Esophagus muscularis mucosa (tissue), 4 donors: ENCODE measurements at regions not wholly inside any gene's neighbourhood (a gene's known extent, or its start where the extent isn't known, plus 50 kb on each side); places are given as distances from the start of the nearest gene placed in this dataset.

Source experiments
- DNase-seq: peaks from one replicate; pipeline ENCODE4 v3.0.0-alpha.2; 2017; ENCODE audit errors: extremely low spot score
- H3K27ac ChIP-seq, 4 donors: fragments of 200-600 bp; sonication (generic); replicated peaks in 1 of 4; 1 replicate in 3 of 4; 2 replicates in 1 of 4; pipeline ENCODE4 v1.5.1; 2016 to 2019; ENCODE audit warnings: mild to moderate bottlenecking in 1 of 4
- H3K27me3 ChIP-seq, 4 donors: fragments of 200-600 bp; sonication (generic); one replicate each; pipeline versions ENCODE4 v1.5.1 to v1.6.0; 2016 to 2019
- H3K36me3 ChIP-seq, 4 donors: fragments of 200-600 bp; sonication (generic); one replicate each; pipeline ENCODE4 v1.5.1; 2016 to 2019
- H3K4me1 ChIP-seq, 4 donors: fragments of 200-600 bp; sonication (generic); one replicate each; pipeline ENCODE4 v1.5.1; 2016 to 2019
- H3K4me3 ChIP-seq, 4 donors: fragments of 200-600 bp; sonication (generic); 1 replicate in 2 of 4; 2 replicates in 2 of 4; pipeline ENCODE4 v1.5.1; 2016 to 2019; ENCODE audit warnings: mild to moderate bottlenecking in 4 of 4, moderate library complexity in 1 of 4
- H3K9me3 ChIP-seq, 4 donors: fragments of 200-600 bp; sonication (generic); 1 replicate in 3 of 4; 2 replicates in 1 of 4; pipeline ENCODE4 v1.5.1; 2016 to 2019
- EP300 ChIP-seq: sonication (generic); formaldehyde crosslinking; IDR thresholded peaks from one replicate; pipeline ENCODE4 v1.6.1; 2017; ENCODE audit warnings: antibody characterized with exemption
- POLR2A ChIP-seq: fragments of 450-650 bp; IDR thresholded peaks from one replicate; pipeline ENCODE4 v1.6.1; 2017; ENCODE audit warnings: antibody characterized with exemption, moderate library complexity, mild to moderate bottlenecking, low read depth
- POLR2AphosphoS5 ChIP-seq, 2 donors: sonication (generic); formaldehyde crosslinking; IDR thresholded peaks; one replicate each; pipeline ENCODE4 v1.6.1; 2017; ENCODE audit warnings: antibody characterized with exemption in 2 of 2
- WGBS: methylation state at CpG from one replicate; pipeline ENCODE4 v1.1.5; 2018; 5-methylcytosine and 5-hydroxymethylcytosine counted together
- intact Hi-C: fragments of 100-400 bp; cut with DNase I; formaldehyde crosslinking; loops from one replicate; pipeline ENCODE4 v1.15.1; 2023
- TF ChIP-seq, protein P1 (sequence below), 3 experiments: fragments of 200-600 bp in 2 of 3; fragments of 450-650 bp in 1 of 3; sonication (generic) in 2 of 3; IDR thresholded peaks; one replicate each; pipeline ENCODE4 v1.5.1; 2017 to 2019; ENCODE audit warnings: antibody characterized with exemption in 3 of 3, mild to moderate bottlenecking in 2 of 3, moderate library complexity in 1 of 3

DNA sequence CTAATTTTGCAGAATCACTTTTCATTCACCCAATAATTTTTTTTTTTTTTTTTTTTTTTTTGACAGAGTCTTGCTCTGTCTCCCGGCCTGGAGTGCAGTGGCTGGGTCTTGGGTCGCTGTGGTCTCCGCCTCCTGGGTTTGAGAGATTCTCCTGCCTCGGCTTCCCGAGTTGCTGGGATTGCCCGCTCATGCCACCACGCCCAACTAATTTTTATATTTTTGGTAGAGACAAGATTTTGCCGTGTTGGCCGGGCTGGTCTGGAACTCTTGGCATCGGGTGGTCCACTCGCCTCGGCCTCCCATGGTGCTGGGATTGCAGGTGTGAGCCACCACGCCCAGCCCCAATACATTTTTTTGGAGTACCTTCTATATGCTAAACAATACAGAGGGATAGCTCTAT lies 1120.0 kb upstream of the ATXN8OS start:
- intact Hi-C loops, result no loop called here

GRCh38 chr13:68984688-68985319 lies 1122.8 kb upstream of the ATXN8OS start:
- no peak for DNase-seq
- no peak for TF ChIP-seq EP300
- no peak for TF ChIP-seq POLR2A
- TF ChIP-seq, protein P1, sequence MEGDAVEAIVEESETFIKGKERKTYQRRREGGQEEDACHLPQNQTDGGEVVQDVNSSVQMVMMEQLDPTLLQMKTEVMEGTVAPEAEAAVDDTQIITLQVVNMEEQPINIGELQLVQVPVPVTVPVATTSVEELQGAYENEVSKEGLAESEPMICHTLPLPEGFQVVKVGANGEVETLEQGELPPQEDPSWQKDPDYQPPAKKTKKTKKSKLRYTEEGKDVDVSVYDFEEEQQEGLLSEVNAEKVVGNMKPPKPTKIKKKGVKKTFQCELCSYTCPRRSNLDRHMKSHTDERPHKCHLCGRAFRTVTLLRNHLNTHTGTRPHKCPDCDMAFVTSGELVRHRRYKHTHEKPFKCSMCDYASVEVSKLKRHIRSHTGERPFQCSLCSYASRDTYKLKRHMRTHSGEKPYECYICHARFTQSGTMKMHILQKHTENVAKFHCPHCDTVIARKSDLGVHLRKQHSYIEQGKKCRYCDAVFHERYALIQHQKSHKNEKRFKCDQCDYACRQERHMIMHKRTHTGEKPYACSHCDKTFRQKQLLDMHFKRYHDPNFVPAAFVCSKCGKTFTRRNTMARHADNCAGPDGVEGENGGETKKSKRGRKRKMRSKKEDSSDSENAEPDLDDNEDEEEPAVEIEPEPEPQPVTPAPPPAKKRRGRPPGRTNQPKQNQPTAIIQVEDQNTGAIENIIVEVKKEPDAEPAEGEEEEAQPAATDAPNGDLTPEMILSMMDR (IDR thresholded peaks at IDR 0.05), result no peak
- no peak for TF ChIP-seq POLR2AphosphoS5 (IDR thresholded peaks at IDR 0.05)
- no peak overlapping the region for H3K4me3 ChIP-seq
- H3K9me3 ChIP-seq, result no peaks in the 10 kb centered on the region
- no peaks in the 10 kb centered on the region for H3K36me3 ChIP-seq
- H3K27me3 ChIP-seq, result no peaks in the 10 kb centered on the region
- no peak overlapping the region for H3K27ac ChIP-seq
- intact Hi-C loops, result no loop called here
- WGBS, result 97% methylated on average over 34 of the region's 37 CpGs
- no peaks in the 10 kb centered on the region for H3K4me1 ChIP-seq

More for the DNA sequence above, 1120.0 kb upstream of the ATXN8OS start:
- Histone ChIP-seq H3K4me1 (no peaks in the 10 kb centered on the region), H3K27me3 (no peaks in the 10 kb centered on the region), H3K36me3 (no peaks in the 10 kb centered on the region), H3K27ac (no peak overlapping the region), H3K9me3 (no peaks in the 10 kb centered on the region), H3K4me3 (no peak overlapping the region)
- no peak for DNase-seq
- WGBS, result 93% methylated on average over 13 of the region's 13 CpGs
- TF ChIP-seq EP300 (no peak), POLR2A (no peak), POLR2AphosphoS5 (IDR thresholded peaks at IDR 0.05) (no peak)
- TF ChIP-seq, protein P1 (IDR thresholded peaks at IDR 0.05), result no peak

DNA sequence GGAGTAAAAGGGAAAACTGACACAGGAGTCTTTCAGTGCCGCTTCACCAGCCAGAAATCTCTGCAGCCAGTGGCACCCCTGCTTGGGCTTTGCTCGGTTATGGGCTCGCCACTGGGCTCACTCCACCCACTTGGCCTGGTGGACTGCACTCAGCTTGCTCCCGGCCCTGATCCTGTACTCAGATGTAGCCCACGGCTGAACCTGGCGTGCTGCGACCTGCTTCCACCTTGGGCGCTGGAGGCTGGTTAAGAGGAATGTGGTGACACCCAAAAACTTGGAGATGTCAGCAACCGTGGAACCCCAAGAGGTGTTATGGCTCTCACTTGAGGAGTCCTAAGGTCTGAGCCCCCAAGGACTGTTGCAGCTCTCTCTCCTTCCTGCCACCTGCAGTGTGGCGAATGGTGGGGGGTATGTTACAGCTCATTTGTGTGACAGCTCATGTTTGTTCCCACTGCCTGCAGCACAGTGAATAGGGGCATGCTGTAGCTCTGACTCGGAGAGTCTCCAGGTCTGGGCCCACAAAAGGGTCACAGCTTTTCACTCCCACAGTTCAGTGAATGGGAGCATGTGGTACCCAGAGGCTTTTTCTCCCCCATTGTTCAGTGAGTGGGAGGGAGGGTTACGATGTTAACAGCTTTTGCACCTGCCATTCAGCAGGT lies 1124.5 kb upstream of the ATXN8OS start:
- H3K4me3 ChIP-seq, result no peak overlapping the region
- TF ChIP-seq, protein P1 (IDR thresholded peaks at IDR 0.05), result no peak
- TF ChIP-seq POLR2AphosphoS5 (IDR thresholded peaks at IDR 0.05) (no peak), POLR2A (no peak), EP300 (no peak)
- no peaks in the 10 kb centered on the region for H3K36me3 ChIP-seq
- H3K9me3 ChIP-seq, result no peaks in the 10 kb centered on the region
- H3K27ac ChIP-seq, result no peak overlapping the region
- intact Hi-C loops, result no loop called here
- no peaks in the 10 kb centered on the region for H3K4me1 ChIP-seq
- no peak for DNase-seq
- 93% methylated on average over 11 of the region's 12 CpGs for WGBS
- no peaks in the 10 kb centered on the region for H3K27me3 ChIP-seq

DNA sequence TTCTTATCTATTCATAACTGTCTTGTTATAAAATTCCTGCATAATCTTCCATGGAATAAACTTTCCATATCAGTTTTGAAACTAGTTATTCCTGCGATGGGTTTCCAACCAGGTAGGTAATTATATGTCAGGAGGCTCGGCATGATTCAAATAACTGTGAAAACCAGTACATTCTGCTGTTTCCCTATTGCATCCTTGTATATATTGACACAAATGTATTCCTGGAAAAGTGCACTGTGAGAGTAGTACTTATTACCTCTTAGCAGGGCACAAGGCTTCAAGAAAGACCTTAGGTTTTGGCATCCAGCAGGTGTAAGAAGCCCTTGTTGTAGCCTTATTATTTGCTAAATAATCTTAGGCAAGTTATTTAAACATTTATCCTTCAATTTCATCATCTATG lies 1131.3 kb upstream of the ATXN8OS start:
- TF ChIP-seq, protein P1 (IDR thresholded peaks at IDR 0.05), result no peak
- TF ChIP-seq EP300 (no peak), POLR2AphosphoS5 (IDR thresholded peaks at IDR 0.05) (no peak), POLR2A (no peak)
- Histone ChIP-seq H3K9me3 (no peaks in the 10 kb centered on the region), H3K4me1 (no peaks in the 10 kb centered on the region), H3K27me3 (no peaks in the 10 kb centered on the region), H3K36me3 (no peaks in the 10 kb centered on the region), H3K4me3 (no peak overlapping the region), H3K27ac (no peak overlapping the region)
- no peak for DNase-seq
- intact Hi-C loops, result no loop called here
- WGBS, result 86% methylated on average over 2 of the region's 2 CpGs
